ENCODE measurements at regions not wholly inside any gene's neighbourhood (a gene's known extent, or its start where the extent isn't known, plus 50 kb on each side); places are given as distances from the start of the nearest gene placed in this dataset.
A peak's percentile ranks its signal among the peaks of the same experiment; 100 is the strongest.

DNA sequence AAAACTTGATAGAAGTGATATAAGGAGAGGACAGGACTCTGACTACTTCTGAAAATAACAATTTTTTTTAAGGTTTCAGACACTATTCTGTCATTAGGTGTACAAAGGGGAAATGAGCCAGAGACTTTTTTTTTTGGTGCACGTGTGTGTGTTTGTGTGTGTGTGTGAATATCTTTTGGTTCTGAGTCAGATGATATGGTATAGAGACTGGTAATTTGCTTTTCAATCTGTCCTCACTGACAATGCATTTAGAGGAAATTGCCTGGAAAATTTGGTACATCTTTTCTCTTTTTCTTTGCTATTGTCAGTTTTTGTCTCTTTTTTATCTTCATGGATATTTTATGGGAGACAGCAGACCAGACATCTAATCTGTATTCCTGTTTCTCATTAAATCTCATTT is 59.3 kb downstream of the DDIT4L start:
- DNase-seq, result no peak

DNA sequence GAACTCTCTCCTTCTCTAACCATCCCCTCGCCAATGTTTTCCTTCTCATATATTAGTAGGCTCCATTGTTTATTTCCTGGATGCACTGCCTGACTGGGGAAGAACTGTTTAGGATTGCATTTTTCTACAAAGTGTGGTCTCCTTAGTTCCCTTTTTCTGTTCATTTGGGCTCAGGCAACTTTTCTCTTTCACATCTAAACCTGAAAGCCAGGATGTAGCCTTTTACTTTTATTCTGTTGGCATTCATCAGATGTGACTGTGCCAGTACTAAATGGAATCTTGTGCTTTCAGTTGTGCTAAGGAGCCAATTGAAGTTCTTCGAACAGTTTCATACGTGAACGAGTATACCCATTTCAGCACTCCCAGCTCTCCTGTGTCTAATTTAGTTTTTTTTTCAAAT is 59.8 kb downstream of the DDIT4L start:
- no peak for DNase-seq

DNA sequence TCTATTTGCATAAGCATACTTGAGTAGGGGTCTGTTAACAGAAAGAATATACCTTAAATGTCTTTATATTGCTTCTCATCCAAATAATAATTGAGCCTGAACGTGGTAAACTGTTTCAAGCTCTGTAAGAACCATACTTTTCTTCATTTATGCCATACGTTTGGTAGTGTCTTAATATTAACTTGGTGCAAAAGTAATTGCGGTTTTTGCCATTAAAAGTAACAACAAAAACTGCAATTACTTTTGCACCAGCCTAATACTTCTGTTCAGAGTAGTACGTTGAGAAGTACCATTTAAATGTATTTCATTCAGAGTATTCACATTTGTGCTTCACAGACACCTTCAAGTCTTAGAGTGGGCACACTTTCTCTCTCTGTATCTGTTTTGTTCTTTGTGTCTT is 60.5 kb downstream of the DDIT4L start:
- DNase-seq, result no peak

DNA sequence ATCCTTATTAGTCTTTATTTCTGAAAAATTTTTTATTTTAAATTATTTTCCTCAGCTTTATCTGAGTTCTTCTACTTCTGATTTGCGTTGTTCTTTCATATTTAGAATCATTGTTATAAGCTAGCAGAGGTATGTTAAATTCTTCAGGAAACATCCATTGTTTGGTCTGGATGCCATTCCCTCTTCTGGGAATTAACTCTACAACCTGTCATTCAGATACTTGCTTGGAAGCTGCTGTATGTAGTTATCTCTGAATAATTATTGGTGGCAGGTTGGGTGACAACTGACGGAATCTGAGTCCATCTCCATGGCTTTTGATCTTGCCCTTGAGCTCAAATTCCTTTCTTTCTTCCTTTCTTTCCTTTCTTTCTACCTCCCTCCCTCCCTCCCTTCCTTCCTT is 61.9 kb downstream of the DDIT4L start:
- no peak for DNase-seq

DNA sequence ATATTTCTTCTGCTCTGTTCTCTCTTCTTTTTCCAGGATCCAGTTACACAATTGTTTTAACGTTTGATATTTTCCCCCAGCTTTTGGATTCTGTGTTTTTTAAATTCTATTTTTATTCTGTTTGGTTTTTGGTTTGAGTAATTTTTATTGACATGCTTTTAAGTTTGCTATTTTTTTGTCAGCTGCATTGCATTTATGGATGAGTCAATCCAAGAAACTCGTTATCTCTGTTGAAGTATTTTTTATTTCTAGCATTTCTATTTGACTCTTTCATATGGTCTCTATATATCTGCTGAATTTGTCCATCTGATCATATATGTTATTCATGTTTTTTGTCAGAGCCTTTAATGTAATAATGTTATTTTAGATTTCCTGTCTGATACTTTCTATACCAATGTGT is 65.6 kb downstream of the DDIT4L start:
- DNase-seq, result no peak

DNA sequence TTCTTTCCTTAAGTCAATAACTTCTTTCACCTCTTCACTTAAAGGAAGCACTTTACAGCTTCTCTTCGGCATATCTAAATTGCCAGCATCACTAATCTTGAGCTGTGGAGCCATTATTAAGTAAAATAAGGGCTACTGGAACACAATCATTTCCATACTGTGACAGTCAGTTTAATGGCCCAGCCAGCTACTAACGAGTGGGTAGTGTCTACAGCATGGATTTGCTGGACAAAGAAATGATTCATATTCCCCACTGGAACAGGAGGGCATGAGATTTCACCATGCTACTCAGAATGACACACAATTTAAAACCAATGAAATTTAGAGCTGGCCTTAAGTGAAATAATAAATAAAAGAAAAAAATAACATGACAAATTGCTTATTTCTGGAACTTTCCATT is 72.1 kb downstream of the DDIT4L start:
- no peak for DNase-seq

DNA sequence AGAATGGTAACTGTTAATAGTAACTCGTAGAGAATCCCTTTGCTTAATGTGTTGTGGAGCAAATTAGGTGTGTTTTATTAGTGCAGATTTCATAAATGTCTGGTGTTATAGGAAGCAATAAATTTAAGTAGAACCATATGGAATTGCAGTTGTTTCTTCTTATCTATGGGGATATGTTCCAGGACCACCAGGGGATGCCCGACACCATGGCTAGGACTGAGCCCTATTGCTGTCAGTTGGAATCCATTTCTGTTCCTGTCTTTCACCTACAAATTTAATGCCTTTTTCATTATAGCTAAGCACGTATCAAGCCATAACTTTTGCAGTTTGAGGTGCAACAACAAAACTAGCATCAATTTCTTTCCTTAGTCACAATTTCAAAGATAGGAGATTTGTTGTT is 72.5 kb downstream of the DDIT4L start:
- peak; percentile 14 for DNase-seq

DNA sequence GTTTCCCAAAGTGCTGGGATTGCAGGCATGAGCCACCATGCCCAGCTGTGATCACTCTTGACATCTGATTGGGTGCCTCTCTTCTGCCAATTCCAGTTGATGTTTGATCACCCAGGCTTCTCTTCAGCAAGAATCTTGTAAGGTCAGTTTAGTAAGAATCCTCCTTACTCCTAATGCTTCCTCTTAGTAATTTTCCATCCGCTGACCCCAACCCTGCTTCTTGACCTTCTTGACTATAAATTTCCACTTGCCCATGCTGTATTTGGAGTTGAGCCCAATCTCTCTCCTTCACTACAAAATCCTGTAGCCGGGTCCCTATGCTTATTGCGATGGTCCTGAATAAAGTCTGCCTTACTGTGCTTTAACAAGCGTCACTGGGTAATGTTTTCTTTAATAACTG is 75.4 kb downstream of the DDIT4L start:
- no peak for DNase-seq

DNA sequence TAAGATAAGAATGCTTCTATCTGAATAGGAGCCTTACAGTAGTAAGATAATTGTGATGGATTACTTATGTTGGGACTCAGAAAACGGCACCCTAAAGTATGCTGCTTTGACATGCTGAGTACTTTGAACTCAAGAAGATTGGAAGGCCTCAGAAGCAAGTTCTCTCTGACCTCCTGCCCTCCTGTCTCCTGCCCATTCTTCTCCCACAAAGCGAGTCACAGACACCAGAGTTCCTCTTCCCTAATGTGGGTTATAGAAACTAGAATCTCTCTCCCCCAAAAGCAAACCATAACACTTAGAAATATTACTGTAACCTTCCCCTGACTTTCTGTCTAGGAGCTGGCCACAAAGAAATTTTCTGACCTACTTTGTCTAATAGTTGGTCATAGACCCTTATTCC is 76.5 kb downstream of the DDIT4L start:
- DNase-seq, result no peak

DNA sequence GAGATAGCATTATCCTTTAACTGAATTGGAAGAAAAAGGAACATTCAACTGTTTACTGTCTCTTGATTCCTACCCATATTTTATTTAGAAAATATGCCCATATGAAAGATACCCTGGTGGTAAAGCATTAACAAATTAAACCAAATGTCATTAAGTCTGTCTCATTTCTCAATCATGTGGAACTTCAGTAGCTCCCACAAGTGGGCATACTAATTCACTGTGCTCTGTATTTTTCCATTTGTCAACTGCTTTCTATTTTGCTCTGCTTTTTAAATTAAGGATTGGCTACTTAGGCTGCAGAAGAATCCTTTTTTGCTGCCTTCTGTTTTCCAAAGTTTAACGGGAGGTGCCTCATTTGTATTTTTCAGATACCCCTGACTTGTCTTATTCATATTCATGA is 77.2 kb downstream of the DDIT4L start:
- no peak for DNase-seq

DNA sequence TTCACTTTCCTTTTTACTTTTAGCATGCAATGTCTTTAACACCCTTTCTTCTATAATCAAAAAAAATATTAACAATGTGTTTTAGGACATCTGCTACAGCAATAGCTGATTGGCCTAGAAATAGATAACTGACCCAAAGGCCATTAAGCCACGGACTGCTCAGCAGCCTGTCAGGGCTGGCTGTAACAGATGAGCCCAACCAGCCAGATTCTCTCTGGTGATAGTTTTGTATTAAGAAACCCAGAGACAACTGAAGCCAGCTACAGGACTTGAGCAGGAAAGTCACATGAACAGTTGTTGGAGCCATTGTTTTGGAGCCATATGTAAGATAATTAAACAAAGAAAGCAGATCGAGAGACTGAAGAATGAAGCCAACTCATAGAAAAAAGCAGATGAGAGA is 80.3 kb downstream of the DDIT4L start:
- DNase-seq, result no peak

DNA sequence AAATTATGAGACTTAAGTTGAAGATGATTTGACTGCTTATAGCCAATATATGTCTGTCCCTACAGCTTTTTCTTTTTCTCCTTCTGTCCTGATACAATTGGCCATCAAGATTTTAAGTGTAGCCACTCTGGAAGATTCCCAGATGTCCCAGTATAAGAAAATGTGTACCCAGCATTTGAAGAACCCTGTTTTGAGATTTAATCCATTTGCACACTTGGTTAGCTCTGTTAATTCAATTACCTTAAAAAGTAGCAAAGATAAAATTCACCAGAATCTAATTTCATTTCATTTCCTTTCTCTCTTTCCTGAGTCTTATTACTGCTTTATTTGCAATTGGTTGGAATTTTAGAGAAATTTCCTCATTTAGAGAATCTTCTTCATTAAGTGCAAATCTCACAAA is 81.4 kb downstream of the DDIT4L start:
- DNase-seq, result no peak

DNA sequence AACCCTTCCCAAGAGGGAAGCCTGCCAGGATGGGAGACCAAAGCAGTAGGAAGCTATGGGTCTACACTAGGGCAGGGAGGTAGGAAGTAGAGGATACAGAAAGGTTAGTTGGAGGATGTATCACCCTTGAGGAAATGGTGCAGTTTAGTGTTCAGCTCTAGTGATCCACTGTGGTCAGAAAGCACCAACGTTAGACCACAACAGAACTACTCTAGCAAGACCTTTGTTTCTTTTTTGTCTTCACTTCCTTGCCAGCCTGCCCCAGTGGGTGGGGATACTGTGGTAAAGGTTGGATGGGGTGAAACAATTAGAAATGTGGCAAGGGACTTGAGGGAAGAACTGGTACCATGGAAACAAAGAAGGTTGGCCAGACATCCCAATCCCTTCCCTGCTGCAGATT is 83.3 kb downstream of the DDIT4L start:
- no peak for DNase-seq

DNA sequence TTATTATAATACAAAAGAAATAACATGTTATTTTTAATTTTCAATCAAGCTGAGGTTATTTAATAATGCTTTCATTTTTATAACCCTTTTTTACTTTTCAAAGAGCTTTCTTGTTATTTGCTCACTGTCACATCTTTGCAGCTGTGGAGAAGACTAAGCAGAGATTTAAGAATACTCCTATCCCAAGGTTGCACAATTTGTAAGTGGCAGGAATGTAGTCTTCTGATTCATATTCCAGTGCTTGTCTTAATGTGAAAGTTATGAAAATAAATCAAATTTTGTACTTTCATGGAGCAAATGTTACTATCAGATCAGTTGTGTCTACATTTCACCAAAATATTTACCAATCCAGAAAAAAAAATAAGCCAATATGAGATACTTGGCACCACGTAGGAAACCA is 86.6 kb downstream of the DDIT4L start:
- no peak for DNase-seq

DNA sequence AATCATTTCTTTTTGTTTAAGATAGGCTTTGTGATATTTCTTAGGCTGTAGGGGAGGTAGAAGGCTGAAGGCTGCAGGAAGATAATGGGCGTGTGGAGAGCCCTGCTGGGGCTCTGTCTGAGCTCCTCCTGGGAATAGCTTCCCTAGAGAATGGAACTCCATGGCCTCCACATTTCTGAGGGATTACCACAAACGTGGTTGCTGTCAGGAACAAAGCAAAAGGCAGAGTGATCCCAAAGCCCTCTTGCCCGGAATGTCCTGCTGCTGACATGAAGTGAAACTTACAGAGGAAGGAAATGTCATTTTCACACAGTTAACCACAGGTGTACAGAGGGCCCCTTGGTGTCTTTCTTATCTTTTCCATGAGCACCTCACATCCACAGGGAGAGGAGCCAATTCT is 89.3 kb downstream of the DDIT4L start:
- no peak for DNase-seq

DNA sequence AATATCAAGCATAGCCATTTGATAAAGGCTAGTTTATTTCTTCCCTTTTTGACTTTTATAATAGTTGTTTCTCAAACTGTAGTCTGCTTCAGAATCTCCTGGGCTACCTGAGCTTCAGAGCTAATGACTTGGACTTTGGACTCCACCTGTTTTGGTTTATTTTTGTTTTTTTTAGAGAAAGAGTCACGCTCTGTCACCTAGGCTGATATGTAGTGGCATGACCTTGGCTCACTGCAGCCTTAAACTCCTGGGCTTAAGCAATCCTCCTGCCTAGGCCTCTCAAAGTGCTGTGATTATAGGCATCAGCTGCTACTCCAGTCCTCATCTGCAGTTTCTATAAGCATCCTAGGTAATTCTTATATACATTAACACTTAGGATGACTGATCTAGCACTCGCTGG is 90.5 kb downstream of the DDIT4L start:
- DNase-seq, result no peak

DNA sequence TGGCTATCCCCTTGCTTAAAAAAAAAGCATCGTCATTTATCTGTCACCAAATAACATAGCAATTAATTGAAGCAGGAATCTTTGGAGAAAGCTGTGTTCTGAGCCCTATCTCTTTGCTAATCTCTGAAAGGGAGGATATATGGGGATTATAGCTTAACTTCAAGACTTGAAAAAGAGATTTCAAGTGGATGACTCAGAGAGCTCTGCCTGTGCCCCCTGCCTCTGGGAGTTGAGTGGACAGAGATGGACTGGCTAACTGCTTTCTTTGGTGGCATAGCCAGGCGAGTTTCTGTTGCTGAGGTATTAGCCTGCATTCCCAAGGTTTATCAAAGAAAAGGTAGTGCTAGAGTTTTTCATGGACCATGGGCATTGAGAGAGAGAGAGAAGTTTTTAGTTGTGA is 91.6 kb downstream of the DDIT4L start:
- no peak for DNase-seq

DNA sequence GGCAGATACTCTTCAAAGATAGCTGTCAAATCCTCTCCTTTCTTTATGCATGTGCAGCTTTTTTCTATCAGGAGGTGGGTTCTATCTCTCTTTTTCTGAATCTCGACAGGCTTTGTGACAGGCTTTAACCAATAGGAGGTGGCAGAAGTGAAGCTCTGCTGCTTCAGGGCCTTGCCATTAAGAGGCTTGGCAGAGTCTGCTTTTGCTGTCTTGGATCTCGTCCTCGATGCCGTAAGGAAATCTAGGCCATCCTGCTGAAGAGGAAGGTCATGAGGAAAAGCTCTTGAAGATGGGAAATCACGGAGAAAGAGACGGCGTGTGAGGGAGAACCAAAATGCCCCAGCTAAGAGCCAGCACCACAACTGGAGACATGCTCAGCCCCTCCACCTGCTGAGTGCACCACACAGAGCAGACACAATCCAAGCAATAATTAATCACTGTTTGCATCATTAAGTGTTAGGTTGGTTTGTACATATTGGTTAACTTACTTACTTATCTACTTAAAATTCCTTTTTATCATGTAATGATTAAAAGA is 92.2 kb downstream of the DDIT4L start:
- DNase-seq, result no peak

DNA sequence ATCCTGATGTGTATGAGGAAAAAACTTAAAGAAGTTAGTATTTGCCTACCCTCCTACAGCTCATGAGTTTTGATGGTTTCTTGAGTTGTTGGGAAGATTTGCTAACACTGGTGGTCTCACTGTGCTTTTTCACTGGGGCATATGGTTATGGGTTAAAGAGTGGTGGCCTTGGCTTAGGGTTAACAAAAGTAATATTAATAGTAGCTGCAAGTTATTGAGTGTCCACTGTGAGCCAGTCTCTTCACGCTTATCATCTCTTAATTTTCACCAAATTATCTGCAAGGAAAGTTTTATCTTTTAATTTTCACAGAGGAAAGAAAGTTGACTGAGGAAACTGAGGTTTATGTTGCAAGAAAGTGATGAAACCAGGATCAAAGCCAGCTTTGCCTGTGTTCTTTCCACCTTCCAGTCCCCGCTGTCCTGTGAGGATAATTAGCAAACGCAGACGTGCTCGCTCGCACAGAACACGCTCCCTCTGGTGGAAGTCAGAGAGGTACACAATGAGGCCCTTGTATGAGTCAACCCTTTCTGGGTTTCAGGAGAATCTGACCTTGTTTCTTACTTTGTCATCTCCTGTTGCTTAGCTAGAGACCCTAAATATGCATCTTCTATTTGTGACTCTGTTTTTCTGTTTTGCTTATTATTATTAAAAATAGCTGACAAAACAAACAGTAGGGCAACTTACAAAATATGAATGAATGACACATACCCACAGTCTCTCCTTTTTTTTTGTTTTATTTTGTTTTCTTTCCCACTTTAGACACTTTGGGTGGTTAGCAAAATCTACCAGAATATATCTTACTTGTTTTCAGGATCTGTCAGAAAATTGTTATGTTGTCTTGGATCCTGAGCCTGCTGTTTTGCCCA is 94.3 kb downstream of the DDIT4L start:
- peak; percentile 51 for DNase-seq

DNA sequence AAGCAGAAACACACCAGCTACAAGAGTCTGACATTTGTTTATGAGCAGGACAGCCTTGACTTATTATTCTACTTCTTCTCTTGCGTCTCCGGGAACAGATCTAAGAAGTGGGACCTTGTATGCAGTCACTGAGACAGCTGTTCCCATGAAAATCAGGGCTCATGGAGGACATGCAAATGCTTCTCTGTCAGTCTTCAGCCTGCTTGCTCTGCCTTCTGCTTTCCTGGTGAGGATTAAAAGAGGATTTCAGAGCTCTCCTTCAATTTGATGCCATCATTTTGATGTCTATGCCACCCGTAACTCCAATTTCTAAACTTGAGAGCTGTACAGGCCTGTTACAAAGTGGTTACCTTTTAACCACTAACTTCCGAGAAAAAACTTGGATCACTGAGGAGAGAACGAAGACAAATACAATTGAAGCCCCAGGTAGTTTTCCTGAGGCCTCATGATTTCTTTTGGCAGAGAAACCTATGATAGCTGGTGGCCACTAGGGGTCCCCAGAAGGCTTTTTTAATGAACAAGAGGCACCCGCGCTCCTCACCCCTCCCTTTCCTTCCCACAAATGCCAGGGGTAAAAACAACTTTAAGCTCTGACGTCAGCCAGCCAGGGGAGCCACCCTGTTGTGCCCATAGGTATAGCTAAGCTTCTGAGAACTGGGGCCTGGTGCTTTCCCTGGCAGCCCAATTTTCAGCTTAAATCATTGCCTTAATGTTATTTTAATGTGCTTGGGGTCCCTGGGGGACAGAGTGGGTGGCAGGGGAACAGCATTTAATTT is 97.0 kb downstream of the DDIT4L start:
- DNase-seq, result peak; percentile 59

DNA sequence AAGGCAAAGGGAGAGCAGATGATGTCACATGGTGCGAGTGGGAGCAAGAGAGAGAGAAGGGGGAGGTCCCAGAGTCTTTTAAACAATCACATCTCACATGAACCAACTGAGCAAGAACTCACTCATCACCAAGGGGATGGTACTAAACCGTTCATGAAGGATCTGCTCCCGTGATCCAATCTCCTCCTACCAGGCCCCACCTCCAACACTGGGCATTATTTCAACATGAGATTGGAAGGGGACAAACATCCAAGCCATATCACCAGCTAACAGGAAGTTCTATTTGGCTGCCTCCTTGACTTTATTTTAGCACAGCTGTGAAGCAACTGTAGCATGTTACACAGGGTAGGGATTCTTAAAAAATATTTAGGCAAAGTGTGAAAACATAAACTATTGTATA is 102.5 kb downstream of the DDIT4L start:
- DNase-seq, result peak; percentile 65

DNA sequence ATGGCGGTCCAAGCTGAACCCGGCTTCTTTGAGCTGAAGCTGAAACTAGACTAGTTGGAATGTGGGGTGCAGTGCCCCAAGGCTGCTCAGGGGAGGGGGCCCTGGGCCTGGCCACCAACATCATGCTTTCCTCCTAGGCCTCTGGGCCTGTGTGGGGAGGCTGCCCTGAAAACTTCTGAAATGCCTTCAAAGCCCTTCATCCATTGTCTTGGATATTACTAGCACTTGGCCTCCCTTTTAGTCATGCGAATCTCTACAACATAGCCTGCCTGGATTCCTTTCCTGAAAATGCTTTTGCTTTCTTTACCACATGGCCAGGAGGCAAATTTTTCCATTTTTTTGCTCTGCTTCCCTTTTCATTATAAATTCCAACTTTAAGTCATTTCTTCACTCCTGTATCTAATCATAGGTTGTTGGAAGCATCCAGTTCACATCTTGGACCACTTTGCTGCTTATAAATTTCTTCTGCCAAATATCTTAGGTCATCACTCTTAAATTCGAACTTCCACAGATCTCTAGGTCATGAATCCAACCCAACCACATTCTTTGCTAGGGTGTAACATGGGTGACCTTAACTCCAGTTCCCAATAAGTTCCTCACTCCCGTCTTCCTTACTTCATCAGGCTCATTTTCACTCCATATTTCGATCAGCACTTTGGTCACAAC is 103.4 kb downstream of the DDIT4L start:
- peak; percentile 89 for DNase-seq

DNA sequence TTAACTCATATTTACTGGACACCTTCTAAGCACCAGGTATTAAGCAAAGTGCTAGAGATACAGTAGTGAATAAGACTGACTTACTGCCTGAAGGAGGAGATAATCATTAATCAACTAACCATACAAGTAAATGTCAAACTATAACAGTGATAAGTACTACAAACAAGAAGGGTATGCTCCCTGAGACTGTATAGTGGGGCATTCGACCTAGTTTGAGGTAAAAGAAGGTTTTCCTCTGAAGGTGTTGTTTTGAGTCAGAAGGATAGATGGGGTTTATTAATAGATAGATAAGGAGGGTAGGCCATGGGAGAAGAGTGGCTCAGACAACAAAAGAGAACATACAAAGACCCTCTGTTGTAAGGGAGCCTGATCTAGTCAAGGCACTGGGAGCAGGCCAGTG is 105.4 kb downstream of the DDIT4L start:
- no peak for DNase-seq
